ENCODE measurements at regions not wholly inside any gene's neighbourhood (a gene's known extent, or its start where the extent isn't known, plus 50 kb on each side); places are given as distances from the start of the nearest gene placed in this dataset.

- ATAC-seq (ENCODE audit: low read depth in 2 of 2) (no peak), DNase-seq (no peak)
- Mint-ChIP-seq H3K36me3 (no peaks in the 10 kb centered on the region), H3K27me3 (no peaks in the 10 kb centered on the region), H3K27ac (no peak overlapping the region), H3K4me3 (no peak overlapping the region), H3K4me1 (no peaks in the 10 kb centered on the region), H3K9me3 (peaks cover 2 to 10% (median 4%) of the 10 kb centered on the region in 7 donors)
- H3K4me1 ChIP-seq (ENCODE audit: control insufficient read depth, insufficient read depth, low read length, poor library complexity, severe bottlenecking), result no peaks in the 10 kb centered on the region
- no peaks in the 10 kb centered on the region for H3K27me3 ChIP-seq (ENCODE audit: control insufficient read depth, insufficient read depth, low read length)
- no peak overlapping the region for H3K27ac ChIP-seq (ENCODE audit: insufficient read depth, low read length, poor library complexity, severe bottlenecking)
- no peak overlapping the region for H3K4me3 ChIP-seq (ENCODE audit: low read depth, low read length)
- H3K9me3 ChIP-seq (ENCODE audit: control insufficient read depth in 2 of 2, low read length in 2 of 2), result no peaks in the 10 kb centered on the region
- H3K36me3 ChIP-seq (ENCODE audit: control insufficient read depth, insufficient read depth, low read length), result no peaks in the 10 kb centered on the region
Measured at GRCh38 chr20:54860716-54861115, 385.3 kb downstream of the DOK5 start.

GRCh38 chr20:54856202-54856601 is 380.8 kb downstream of the DOK5 start:
- Mint-ChIP-seq H3K4me1 (no peaks in the 10 kb centered on the region), H3K4me3 (no peak overlapping the region), H3K9me3 (peaks cover 0 to 12% (median 5%) of the 10 kb centered on the region in 7 donors), H3K27ac (no peak overlapping the region), H3K27me3 (no peaks in the 10 kb centered on the region), H3K36me3 (no peaks in the 10 kb centered on the region)
- Histone ChIP-seq H3K27ac (ENCODE audit: insufficient read depth, low read length, poor library complexity, severe bottlenecking) (no peak overlapping the region), H3K4me3 (ENCODE audit: low read depth, low read length) (no peak overlapping the region), H3K27me3 (ENCODE audit: control insufficient read depth, insufficient read depth, low read length) (no peaks in the 10 kb centered on the region), H3K4me1 (ENCODE audit: control insufficient read depth, insufficient read depth, low read length, poor library complexity, severe bottlenecking) (no peaks in the 10 kb centered on the region), H3K36me3 (ENCODE audit: control insufficient read depth, insufficient read depth, low read length) (no peaks in the 10 kb centered on the region), H3K9me3 (ENCODE audit: control insufficient read depth in 2 of 2, low read length in 2 of 2) (no peaks in the 10 kb centered on the region)
- DNase-seq (no peak), ATAC-seq (ENCODE audit: low read depth in 2 of 2) (no peak)

GRCh38 chr20:54849741-54850140 is 374.3 kb downstream of the DOK5 start:
- DNase-seq, result no peak
- no peaks in the 10 kb centered on the region for H3K9me3 ChIP-seq (ENCODE audit: control insufficient read depth in 2 of 2, low read length in 2 of 2)
- no peak overlapping the region for H3K27ac Mint-ChIP-seq
- H3K4me3 ChIP-seq (ENCODE audit: low read depth, low read length), result no peak overlapping the region
- H3K36me3 ChIP-seq (ENCODE audit: control insufficient read depth, insufficient read depth, low read length), result no peaks in the 10 kb centered on the region
- no peaks in the 10 kb centered on the region for H3K27me3 ChIP-seq (ENCODE audit: control insufficient read depth, insufficient read depth, low read length)
- H3K4me3 Mint-ChIP-seq, result no peak overlapping the region
- H3K36me3 Mint-ChIP-seq, result no peaks in the 10 kb centered on the region
- no peaks in the 10 kb centered on the region for H3K4me1 Mint-ChIP-seq
- H3K27ac ChIP-seq (ENCODE audit: insufficient read depth, low read length, poor library complexity, severe bottlenecking), result no peak overlapping the region
- no peaks in the 10 kb centered on the region for H3K27me3 Mint-ChIP-seq
- no peaks in the 10 kb centered on the region for H3K4me1 ChIP-seq (ENCODE audit: control insufficient read depth, insufficient read depth, low read length, poor library complexity, severe bottlenecking)
- H3K9me3 Mint-ChIP-seq, result peaks cover 1 to 11% (median 6%) of the 10 kb centered on the region in 7 donors
- no peak for ATAC-seq (ENCODE audit: low read depth in 2 of 2)

GRCh38 chr20:54848984-54849538 is 373.7 kb downstream of the DOK5 start:
- DNase-seq (no peak), ATAC-seq (ENCODE audit: low read depth in 2 of 2) (no peak)
- Mint-ChIP-seq H3K4me3 (no peak overlapping the region), H3K4me1 (no peaks in the 10 kb centered on the region), H3K36me3 (no peaks in the 10 kb centered on the region), H3K9me3 (peaks cover 0 to 8% (median 3%) of the 10 kb centered on the region in 7 donors), H3K27ac (no peak overlapping the region), H3K27me3 (no peaks in the 10 kb centered on the region)
- H3K9me3 ChIP-seq (ENCODE audit: control insufficient read depth in 2 of 2, low read length in 2 of 2), result no peaks in the 10 kb centered on the region
- no peaks in the 10 kb centered on the region for H3K4me1 ChIP-seq (ENCODE audit: control insufficient read depth, insufficient read depth, low read length, poor library complexity, severe bottlenecking)
- H3K27ac ChIP-seq (ENCODE audit: insufficient read depth, low read length, poor library complexity, severe bottlenecking), result no peak overlapping the region
- no peaks in the 10 kb centered on the region for H3K27me3 ChIP-seq (ENCODE audit: control insufficient read depth, insufficient read depth, low read length)
- H3K36me3 ChIP-seq (ENCODE audit: control insufficient read depth, insufficient read depth, low read length), result no peaks in the 10 kb centered on the region
- H3K4me3 ChIP-seq (ENCODE audit: low read depth, low read length), result no peak overlapping the region

GRCh38 chr20:54848262-54848661 is 372.9 kb downstream of the DOK5 start:
- Histone ChIP-seq H3K27me3 (ENCODE audit: control insufficient read depth, insufficient read depth, low read length) (no peaks in the 10 kb centered on the region), H3K4me3 (ENCODE audit: low read depth, low read length) (no peak overlapping the region), H3K27ac (ENCODE audit: insufficient read depth, low read length, poor library complexity, severe bottlenecking) (no peak overlapping the region), H3K36me3 (ENCODE audit: control insufficient read depth, insufficient read depth, low read length) (no peaks in the 10 kb centered on the region), H3K4me1 (ENCODE audit: control insufficient read depth, insufficient read depth, low read length, poor library complexity, severe bottlenecking) (no peaks in the 10 kb centered on the region), H3K9me3 (ENCODE audit: control insufficient read depth in 2 of 2, low read length in 2 of 2) (no peaks in the 10 kb centered on the region)
- Mint-ChIP-seq H3K4me3 (no peak overlapping the region), H3K27ac (no peak overlapping the region), H3K36me3 (no peaks in the 10 kb centered on the region), H3K4me1 (no peaks in the 10 kb centered on the region), H3K9me3 (peaks cover 0 to 8% (median 3%) of the 10 kb centered on the region in 7 donors), H3K27me3 (no peaks in the 10 kb centered on the region)
- no peak for ATAC-seq (ENCODE audit: low read depth in 2 of 2)
- no peak for DNase-seq

- Mint-ChIP-seq H3K27ac (no peak overlapping the region), H3K4me1 (no peaks in the 10 kb centered on the region), H3K9me3 (peaks cover 0 to 8% (median 1%) of the 10 kb centered on the region in 7 donors), H3K4me3 (no peak overlapping the region), H3K36me3 (no peaks in the 10 kb centered on the region), H3K27me3 (no peaks in the 10 kb centered on the region)
- no peak overlapping the region for H3K4me3 ChIP-seq (ENCODE audit: low read depth, low read length)
- H3K27ac ChIP-seq (ENCODE audit: insufficient read depth, low read length, poor library complexity, severe bottlenecking), result no peak overlapping the region
- no peaks in the 10 kb centered on the region for H3K27me3 ChIP-seq (ENCODE audit: control insufficient read depth, insufficient read depth, low read length)
- H3K9me3 ChIP-seq (ENCODE audit: control insufficient read depth in 2 of 2, low read length in 2 of 2), result no peaks in the 10 kb centered on the region
- H3K36me3 ChIP-seq (ENCODE audit: control insufficient read depth, insufficient read depth, low read length), result no peaks in the 10 kb centered on the region
- no peaks in the 10 kb centered on the region for H3K4me1 ChIP-seq (ENCODE audit: control insufficient read depth, insufficient read depth, low read length, poor library complexity, severe bottlenecking)
- DNase-seq (no peak), ATAC-seq (ENCODE audit: low read depth in 2 of 2) (no peak)
Measured at GRCh38 chr20:54846948-54847347, 371.6 kb downstream of the DOK5 start.

- H3K27ac Mint-ChIP-seq, result no peak overlapping the region
- no peak overlapping the region for H3K27ac ChIP-seq (ENCODE audit: insufficient read depth, low read length, poor library complexity, severe bottlenecking)
- ATAC-seq (ENCODE audit: low read depth in 2 of 2), result no peak
- no peaks in the 10 kb centered on the region for H3K36me3 ChIP-seq (ENCODE audit: control insufficient read depth, insufficient read depth, low read length)
- no peak overlapping the region for H3K4me3 ChIP-seq (ENCODE audit: low read depth, low read length)
- H3K36me3 Mint-ChIP-seq, result no peaks in the 10 kb centered on the region
- H3K9me3 Mint-ChIP-seq, result peaks cover 0 to 8% (median 3%) of the 10 kb centered on the region in 7 donors
- H3K27me3 Mint-ChIP-seq, result no peaks in the 10 kb centered on the region
- DNase-seq, result no peak
- H3K4me3 Mint-ChIP-seq, result no peak overlapping the region
- H3K4me1 ChIP-seq (ENCODE audit: control insufficient read depth, insufficient read depth, low read length, poor library complexity, severe bottlenecking), result no peaks in the 10 kb centered on the region
- H3K9me3 ChIP-seq (ENCODE audit: control insufficient read depth in 2 of 2, low read length in 2 of 2), result no peaks in the 10 kb centered on the region
- H3K27me3 ChIP-seq (ENCODE audit: control insufficient read depth, insufficient read depth, low read length), result no peaks in the 10 kb centered on the region
- no peaks in the 10 kb centered on the region for H3K4me1 Mint-ChIP-seq
Measured at GRCh38 chr20:54844346-54844745, 369.0 kb downstream of the DOK5 start.

GRCh38 chr20:54843865-54844264 is 368.5 kb downstream of the DOK5 start:
- no peak for DNase-seq
- peaks cover 0 to 8% (median 3%) of the 10 kb centered on the region in 7 donors for H3K9me3 Mint-ChIP-seq
- Histone ChIP-seq H3K4me1 (ENCODE audit: control insufficient read depth, insufficient read depth, low read length, poor library complexity, severe bottlenecking) (no peaks in the 10 kb centered on the region), H3K27me3 (ENCODE audit: control insufficient read depth, insufficient read depth, low read length) (no peaks in the 10 kb centered on the region), H3K4me3 (ENCODE audit: low read depth, low read length) (no peak overlapping the region), H3K36me3 (ENCODE audit: control insufficient read depth, insufficient read depth, low read length) (no peaks in the 10 kb centered on the region), H3K9me3 (ENCODE audit: control insufficient read depth in 2 of 2, low read length in 2 of 2) (no peaks in the 10 kb centered on the region), H3K27ac (ENCODE audit: insufficient read depth, low read length, poor library complexity, severe bottlenecking) (no peak overlapping the region)
- no peaks in the 10 kb centered on the region for H3K36me3 Mint-ChIP-seq
- no peaks in the 10 kb centered on the region for H3K4me1 Mint-ChIP-seq
- no peak overlapping the region for H3K4me3 Mint-ChIP-seq
- H3K27ac Mint-ChIP-seq, result no peak overlapping the region
- H3K27me3 Mint-ChIP-seq, result no peaks in the 10 kb centered on the region
- no peak for ATAC-seq (ENCODE audit: low read depth in 2 of 2)

All from CD4-positive, CD25-positive, alpha-beta regulatory T cell (primary cell).